ENCODE measurements at regions not wholly inside any gene's neighbourhood (a gene's known extent, or its start where the extent isn't known, plus 50 kb on each side); places are given as distances from the start of the nearest gene placed in this dataset.
A peak's percentile ranks its signal among the peaks of the same experiment; 100 is the strongest.

GRCh38 chr9:63817622-63818518, 1467.1 kb downstream of the FOXD4L5 start:
- no TSS peak for BruUV-seq (replicated peaks)
- in situ Hi-C loops (cut with MboI), result loop anchor here (5.0 kb wide), 1 partner anchor 1021 kb away; no protein-coding TSS in a partner anchor
- no peaks in the 10 kb centered on the region for H3K36me3 ChIP-seq (ENCODE audit: control insufficient read depth, insufficient read depth, low read length)
- peak overlapping the region; percentile 60; the same call in 1 of the 2 replicates for H2AFZ ChIP-seq (ENCODE audit: low read depth, low read length)
- H3K9ac ChIP-seq (ENCODE audit: insufficient read depth in 1 of 2, low read depth in 2 of 2, low read length in 2 of 2), result no peak overlapping the region
- H3K27ac ChIP-seq (ENCODE audit: extremely low read depth, low read depth, low read length), result no peak overlapping the region
- no peak for FAIRE-seq
- no peaks in the 10 kb centered on the region for H4K20me1 ChIP-seq (replicated peaks; ENCODE audit: control insufficient read depth, insufficient read depth, low read length)
- WGBS (ENCODE audit: insufficient coverage, low coverage, missing lambda C conversion rate), result 10% methylated on average over 39 of the region's 41 CpGs
- no peaks in the 10 kb centered on the region for H3K9me3 ChIP-seq (replicated peaks; ENCODE audit: control insufficient read depth, insufficient read depth, low read depth, low read length)
- intact Hi-C loops (cut with micrococcal nuclease), result no loop called here
- peaks cover 4 to 8% of the 10 kb centered on the region in 2 experiments; a peak in 3 of 5 replicates for H3K27me3 ChIP-seq (ENCODE audit: control insufficient read depth in 2 of 2, insufficient read depth in 2 of 2, low read length in 2 of 2)
- H3K9me1 ChIP-seq (ENCODE audit: control insufficient read depth, insufficient read depth, low read length), result no peaks in the 10 kb centered on the region
- ATAC-seq, result peak; percentile 61
- H3K4me2 ChIP-seq (ENCODE audit: insufficient read depth, low read length), result peak overlapping the region; percentile 17
- ChIA-PET CTCF (ENCODE audit: low intra/inter-chr PET ratio) (no interaction called here), POLR2A (no interaction called here)
- no peaks in the 10 kb centered on the region for H3K79me2 ChIP-seq (ENCODE audit: control insufficient read depth, insufficient read depth, low read length)
- peaks cover 0 to 14% of the 10 kb centered on the region in 2 experiments; a peak in 2 of 5 replicates for H3K4me1 ChIP-seq (replicated peaks in 1 of 2; ENCODE audit: control insufficient read depth in 2 of 2, insufficient read depth in 2 of 2, low read length in 2 of 2)
- DNase-seq (ENCODE audit: extremely low read depth in 1 of 4, low spot score in 3 of 4), result peak in 3 of 4 experiments; percentile 9 to 12 (median 11)
- peak overlapping the region; percentile 18 for H3K4me3 ChIP-seq
- TF ChIP-seq ATF3 (IDR thresholded peaks at IDR 0.05), result no peak
- TF ChIP-seq ATF3 (CRISPR knock-in tag; conservative IDR thresholded peaks at IDR 0.05), result no peak
- TF ChIP-seq, protein P1, sequence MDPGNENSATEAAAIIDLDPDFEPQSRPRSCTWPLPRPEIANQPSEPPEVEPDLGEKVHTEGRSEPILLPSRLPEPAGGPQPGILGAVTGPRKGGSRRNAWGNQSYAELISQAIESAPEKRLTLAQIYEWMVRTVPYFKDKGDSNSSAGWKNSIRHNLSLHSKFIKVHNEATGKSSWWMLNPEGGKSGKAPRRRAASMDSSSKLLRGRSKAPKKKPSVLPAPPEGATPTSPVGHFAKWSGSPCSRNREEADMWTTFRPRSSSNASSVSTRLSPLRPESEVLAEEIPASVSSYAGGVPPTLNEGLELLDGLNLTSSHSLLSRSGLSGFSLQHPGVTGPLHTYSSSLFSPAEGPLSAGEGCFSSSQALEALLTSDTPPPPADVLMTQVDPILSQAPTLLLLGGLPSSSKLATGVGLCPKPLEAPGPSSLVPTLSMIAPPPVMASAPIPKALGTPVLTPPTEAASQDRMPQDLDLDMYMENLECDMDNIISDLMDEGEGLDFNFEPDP (CRISPR knock-in tag; IDR thresholded peaks at IDR 0.05), result no peak
- TF ChIP-seq SIRT6 (IDR thresholded peaks at IDR 0.05; ENCODE audit: low read depth, low read length), result no peak
- no peak for TF ChIP-seq ZNF740 (CRISPR knock-in tag; IDR thresholded peaks at IDR 0.05)
- TF ChIP-seq ZNF740 (tag; IDR thresholded peaks at IDR 0.05), result no peak
- TF ChIP-seq ZNF280B (CRISPR knock-in tag; IDR thresholded peaks at IDR 0.05), result no peak
- no peak for TF ChIP-seq TCF3 (CRISPR knock-in tag; IDR thresholded peaks at IDR 0.05)
- TF ChIP-seq, protein P2, sequence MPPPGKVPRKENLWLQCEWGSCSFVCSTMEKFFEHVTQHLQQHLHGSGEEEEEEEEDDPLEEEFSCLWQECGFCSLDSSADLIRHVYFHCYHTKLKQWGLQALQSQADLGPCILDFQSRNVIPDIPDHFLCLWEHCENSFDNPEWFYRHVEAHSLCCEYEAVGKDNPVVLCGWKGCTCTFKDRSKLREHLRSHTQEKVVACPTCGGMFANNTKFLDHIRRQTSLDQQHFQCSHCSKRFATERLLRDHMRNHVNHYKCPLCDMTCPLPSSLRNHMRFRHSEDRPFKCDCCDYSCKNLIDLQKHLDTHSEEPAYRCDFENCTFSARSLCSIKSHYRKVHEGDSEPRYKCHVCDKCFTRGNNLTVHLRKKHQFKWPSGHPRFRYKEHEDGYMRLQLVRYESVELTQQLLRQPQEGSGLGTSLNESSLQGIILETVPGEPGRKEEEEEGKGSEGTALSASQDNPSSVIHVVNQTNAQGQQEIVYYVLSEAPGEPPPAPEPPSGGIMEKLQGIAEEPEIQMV (tag; conservative IDR thresholded peaks at IDR 0.05; ENCODE audit: low read depth), result no peak
